Left ventricle myocardium inferior (tissue), 1 donor: ENCODE measurements at regions not wholly inside any gene's neighbourhood (a gene's known extent, or its start where the extent isn't known, plus 50 kb on each side); places are given as distances from the start of the nearest gene placed in this dataset.

ENCODE experiments used
- DNase-seq: peaks from one replicate; pipeline ENCODE4 v3.0.0-alpha.2; 2020
- H3K27ac ChIP-seq: fragments of 200-600 bp; replicated peaks from 2 replicates; pipeline ENCODE4 v1.8.0; 2021
- H3K27me3 ChIP-seq: fragments of 200-600 bp; 2 replicates; pipeline ENCODE4 v1.8.0; 2021; ENCODE audit warnings: low read depth
- H3K36me3 ChIP-seq: fragments of 200-600 bp; 2 replicates; pipeline ENCODE4 v1.8.0; 2021
- H3K4me1 ChIP-seq: fragments of 200-600 bp; 2 replicates; pipeline ENCODE4 v1.8.0; 2021
- H3K4me3 ChIP-seq: fragments of 200-600 bp; 2 replicates; pipeline ENCODE4 v1.8.0; 2021; ENCODE audit warnings: mild to moderate bottlenecking, moderate library complexity
- H3K9me3 ChIP-seq: fragments of 200-600 bp; replicated peaks from 2 replicates; pipeline ENCODE4 v1.8.0; 2021
- CTCF ChIP-seq: fragments of 200-600 bp; IDR thresholded peaks from 2 replicates; pipeline ENCODE4 v1.8.0; 2021; ENCODE audit warnings: antibody characterized with exemption, mild to moderate bottlenecking, borderline replicate concordance
- intact Hi-C: fragments of 100-400 bp; cut with micrococcal nuclease; formaldehyde crosslinking; loops from one replicate; pipeline ENCODE4 v1.11.0; 2022
- donor health status: DM: no; HTN: yes; CAD: no; lungs with severe emphysema.

GRCh38 chr14:61876362-61877034 is 114.3 kb downstream of the SNAPC1 start:
- Histone ChIP-seq H3K27ac (no peak overlapping the region), H3K36me3 (no peaks in the 10 kb centered on the region), H3K4me1 (peaks cover 8% of the 10 kb centered on the region), H3K27me3 (peaks cover 13% of the 10 kb centered on the region), H3K9me3 (no peaks in the 10 kb centered on the region), H3K4me3 (no peak overlapping the region)
- intact Hi-C loops, result no loop called here
- no peak for TF ChIP-seq CTCF
- DNase-seq, result no peak

GRCh38 chr14:61877035-61877390 is 114.8 kb downstream of the SNAPC1 start:
- H3K4me3 ChIP-seq, result no peak overlapping the region
- peaks cover 8% of the 10 kb centered on the region for H3K4me1 ChIP-seq
- H3K9me3 ChIP-seq, result no peaks in the 10 kb centered on the region
- H3K27ac ChIP-seq, result no peak overlapping the region
- intact Hi-C loops, result no loop called here
- TF ChIP-seq CTCF, result no peak
- H3K27me3 ChIP-seq, result peaks cover 13% of the 10 kb centered on the region
- no peaks in the 10 kb centered on the region for H3K36me3 ChIP-seq
- DNase-seq, result no peak

GRCh38 chr14:61877768-61878167 is 115.5 kb downstream of the SNAPC1 start:
- H3K4me3 ChIP-seq, result no peak overlapping the region
- TF ChIP-seq CTCF, result no peak
- H3K4me1 ChIP-seq, result peaks cover 8% of the 10 kb centered on the region
- H3K9me3 ChIP-seq, result no peaks in the 10 kb centered on the region
- peaks cover 13% of the 10 kb centered on the region for H3K27me3 ChIP-seq
- intact Hi-C loops, result no loop called here
- DNase-seq, result no peak
- H3K27ac ChIP-seq, result no peak overlapping the region
- H3K36me3 ChIP-seq, result no peaks in the 10 kb centered on the region

GRCh38 chr14:61878931-61879330 is 116.7 kb downstream of the SNAPC1 start:
- no peak for TF ChIP-seq CTCF
- H3K27ac ChIP-seq, result no peak overlapping the region
- intact Hi-C loops, result no loop called here

GRCh38 chr14:61881046-61881445 is 118.8 kb downstream of the SNAPC1 start:
- peaks cover 6% of the 10 kb centered on the region for H3K27me3 ChIP-seq
- H3K4me1 ChIP-seq, result peaks cover 8% of the 10 kb centered on the region
- intact Hi-C loops, result no loop called here
- no peak for DNase-seq
- H3K36me3 ChIP-seq, result no peaks in the 10 kb centered on the region
- no peaks in the 10 kb centered on the region for H3K9me3 ChIP-seq
- H3K27ac ChIP-seq, result no peak overlapping the region
- H3K4me3 ChIP-seq, result no peak overlapping the region
- no peak for TF ChIP-seq CTCF

More at GRCh38 chr14:61878931-61879330, 116.7 kb downstream of the SNAPC1 start:
- H3K9me3 ChIP-seq, result no peaks in the 10 kb centered on the region
- peaks cover 8% of the 10 kb centered on the region for H3K4me1 ChIP-seq
- H3K4me3 ChIP-seq, result no peak overlapping the region
- no peak for DNase-seq
- H3K27me3 ChIP-seq, result peaks cover 13% of the 10 kb centered on the region
- H3K36me3 ChIP-seq, result no peaks in the 10 kb centered on the region
